ENCODE measurements at regions not wholly inside any gene's neighbourhood (a gene's known extent, or its start where the extent isn't known, plus 50 kb on each side); places are given as distances from the start of the nearest gene placed in this dataset.

DNA sequence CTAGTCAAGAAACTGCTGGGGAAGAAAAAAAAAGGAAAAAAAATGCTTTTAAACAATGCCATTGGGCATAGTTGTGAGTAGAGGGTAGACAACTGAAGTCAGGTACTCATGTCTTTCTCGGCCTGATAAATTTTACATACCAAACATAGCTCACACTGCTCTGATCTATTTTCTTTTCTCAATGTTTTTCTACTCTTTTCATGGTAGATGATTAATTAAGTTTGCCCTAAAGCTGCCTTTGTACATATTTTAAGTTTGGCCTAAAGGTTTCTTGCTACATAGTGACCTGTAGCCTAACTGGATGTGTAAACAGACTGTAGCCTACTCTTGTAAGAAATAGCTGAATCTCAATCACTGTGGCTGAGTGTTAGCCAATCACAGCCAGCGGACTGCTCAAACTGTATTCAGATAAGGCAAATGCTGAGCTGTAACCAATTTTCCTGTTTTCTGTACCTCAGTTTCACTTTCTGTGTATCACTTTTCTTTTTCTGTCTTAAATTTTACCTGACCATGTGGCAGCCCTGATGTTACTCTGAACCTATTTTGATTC is 121.0 kb downstream of the PCDH10 start:
- TF ChIP-seq, protein P1, sequence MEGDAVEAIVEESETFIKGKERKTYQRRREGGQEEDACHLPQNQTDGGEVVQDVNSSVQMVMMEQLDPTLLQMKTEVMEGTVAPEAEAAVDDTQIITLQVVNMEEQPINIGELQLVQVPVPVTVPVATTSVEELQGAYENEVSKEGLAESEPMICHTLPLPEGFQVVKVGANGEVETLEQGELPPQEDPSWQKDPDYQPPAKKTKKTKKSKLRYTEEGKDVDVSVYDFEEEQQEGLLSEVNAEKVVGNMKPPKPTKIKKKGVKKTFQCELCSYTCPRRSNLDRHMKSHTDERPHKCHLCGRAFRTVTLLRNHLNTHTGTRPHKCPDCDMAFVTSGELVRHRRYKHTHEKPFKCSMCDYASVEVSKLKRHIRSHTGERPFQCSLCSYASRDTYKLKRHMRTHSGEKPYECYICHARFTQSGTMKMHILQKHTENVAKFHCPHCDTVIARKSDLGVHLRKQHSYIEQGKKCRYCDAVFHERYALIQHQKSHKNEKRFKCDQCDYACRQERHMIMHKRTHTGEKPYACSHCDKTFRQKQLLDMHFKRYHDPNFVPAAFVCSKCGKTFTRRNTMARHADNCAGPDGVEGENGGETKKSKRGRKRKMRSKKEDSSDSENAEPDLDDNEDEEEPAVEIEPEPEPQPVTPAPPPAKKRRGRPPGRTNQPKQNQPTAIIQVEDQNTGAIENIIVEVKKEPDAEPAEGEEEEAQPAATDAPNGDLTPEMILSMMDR (IDR thresholded peaks at IDR 0.05), result no peak
- TF ChIP-seq POLR2AphosphoS5 (IDR thresholded peaks at IDR 0.05; ENCODE audit: low read depth, low read length) (no peak), TCF7L2 (IDR thresholded peaks at IDR 0.05; ENCODE audit: low read depth, low read length) (no peak)

Data from Panc1 (cell line).